IMR-90 (cell line): ENCODE measurements at regions not wholly inside any gene's neighbourhood (a gene's known extent, or its start where the extent isn't known, plus 50 kb on each side); places are given as distances from the start of the nearest gene placed in this dataset.

Experiments
- ATAC-seq: fragments of 200-7000 bp; cut with Tn5 transposase; 2 replicates; pipeline ENCODE4 v1.9.1; 2020; ENCODE audit warnings: low read depth, mild to moderate bottlenecking, moderate library complexity
- BruUV-seq: library from RNA; stranded (reverse); fragments of 400-500 nt; replicated peaks from 2 replicates; lab custom pipeline; 2021; lab: Mats Ljungman, UMichigan
- CTCF ChIA-PET: fragments of 300-600 bp; formaldehyde crosslinking; extraction: SDS; loops from one replicate; lab custom pipeline; 2021; ENCODE audit warnings: antibody characterized with exemption; lab: Yijun Ruan, JAX
- POLR2A ChIA-PET: fragments of 300-600 bp; sonication (Branson Sonifier 250); formaldehyde crosslinking; loops from one replicate; lab custom pipeline; 2022; ENCODE audit warnings: antibody characterized with exemption; ENCODE audit not compliant: unreplicated experiment; lab: Charles Lee
- DNase-seq: peaks from one replicate; pipeline ENCODE4 v3.0.0; 2013
- H2AFZ ChIP-seq: replicated peaks from 2 replicates; pipeline ENCODE3; 2013; ENCODE audit warnings: low read length, mild to moderate bottlenecking; ENCODE audit not compliant: poor library complexity
- H2AK5ac ChIP-seq: 2 replicates; pipeline ENCODE4 v1.6.1; 2013; ENCODE audit warnings: low read depth, low read length, inconsistent platforms
- H2AK9ac ChIP-seq: replicated peaks from 2 replicates; pipeline ENCODE3; 2013; ENCODE audit warnings: mild to moderate bottlenecking, low read depth, low read length, moderate library complexity; ENCODE audit not compliant: poor library complexity
- H2BK120ac ChIP-seq: 2 replicates; pipeline ENCODE4 v1.6.1; 2013; ENCODE audit warnings: low read depth, low read length, inconsistent platforms
- H2BK15ac ChIP-seq: 3 replicates; pipeline ENCODE4 v1.6.1; 2013; ENCODE audit warnings: low read depth, low read length, inconsistent platforms
- H2BK20ac ChIP-seq: 2 replicates; pipeline ENCODE4 v1.6.1; 2013; ENCODE audit warnings: low read depth, mild to moderate bottlenecking, inconsistent platforms, low read length, moderate library complexity
- H2BK5ac ChIP-seq: 2 replicates; pipeline ENCODE4 v1.6.1; 2013; ENCODE audit warnings: mild to moderate bottlenecking, low read depth, low read length, inconsistent platforms; ENCODE audit not compliant: poor library complexity, severe bottlenecking
- H3K14ac ChIP-seq: replicated peaks from 2 replicates; pipeline ENCODE4 v1.6.1; 2013; ENCODE audit warnings: low read depth, low read length, inconsistent platforms
- H3K18ac ChIP-seq: 2 replicates; pipeline ENCODE4 v1.6.1; 2013; ENCODE audit warnings: low read depth, low read length, control low read depth
- H3K23ac ChIP-seq: 2 replicates; pipeline ENCODE4 v1.6.1; 2013; ENCODE audit warnings: low read depth, low read length, inconsistent platforms
- H3K27ac ChIP-seq: 2 replicates; pipeline ENCODE4 v1.5.1; 2013; ENCODE audit warnings: mild to moderate bottlenecking, control low read depth, low read length; ENCODE audit not compliant: insufficient read depth
- H3K27me3 ChIP-seq: 2 replicates; pipeline ENCODE4 v1.6.1; 2013; ENCODE audit warnings: low read length; ENCODE audit not compliant: control insufficient read depth, insufficient read depth
- H3K36me3 ChIP-seq: 2 replicates; pipeline ENCODE4 v1.6.1; 2013; ENCODE audit warnings: low read length, mixed read lengths; ENCODE audit not compliant: control insufficient read depth, insufficient read depth
- H3K4ac ChIP-seq: 2 replicates; pipeline ENCODE4 v1.6.1; 2013; ENCODE audit warnings: low read depth, low read length, inconsistent platforms
- H3K4me1 ChIP-seq: 2 replicates; pipeline ENCODE4 v1.6.1; 2013; ENCODE audit warnings: low read length, mixed read lengths; ENCODE audit not compliant: control insufficient read depth, insufficient read depth
- H3K4me2 ChIP-seq: 2 replicates; pipeline ENCODE4 v1.6.1; 2013; ENCODE audit warnings: low read depth, mild to moderate bottlenecking, control low read depth, low read length, moderate library complexity
- H3K4me3 ChIP-seq: 2 replicates; pipeline ENCODE4 v1.5.1; 2013; ENCODE audit warnings: low read depth, mild to moderate bottlenecking, control low read depth, low read length, moderate library complexity; ENCODE audit not compliant: insufficient read depth
- H3K56ac ChIP-seq: 2 replicates; pipeline ENCODE4 v1.6.1; 2013; ENCODE audit warnings: low read length, inconsistent platforms; ENCODE audit not compliant: insufficient read depth; ENCODE audit errors: extremely low read depth
- H3K79me1 ChIP-seq, 2 experiments: 2 replicates each; pipeline ENCODE4 v1.6.1; 2013; ENCODE audit warnings: low read length in 2 of 2, inconsistent platforms in 1 of 2, low read depth in 1 of 2
- H3K9ac ChIP-seq: 2 replicates; pipeline ENCODE4 v1.6.1; 2013; ENCODE audit warnings: low read depth, low read length, control low read depth
- H3K9me1 ChIP-seq: 2 replicates; pipeline ENCODE4 v1.6.1; 2013; ENCODE audit warnings: low read length, inconsistent platforms; ENCODE audit not compliant: insufficient read depth
- H3K9me3 ChIP-seq: 2 replicates; pipeline ENCODE4 v1.6.1; 2013; ENCODE audit warnings: low read length; ENCODE audit not compliant: control insufficient read depth, insufficient read depth
- H4K20me1 ChIP-seq: 2 replicates; pipeline ENCODE4 v1.6.1; 2013; ENCODE audit warnings: low read length, inconsistent platforms; ENCODE audit not compliant: insufficient read depth
- H4K5ac ChIP-seq: 2 replicates; pipeline ENCODE4 v1.6.1; 2013; ENCODE audit warnings: mild to moderate bottlenecking, low read depth, low read length, control low read depth
- H4K8ac ChIP-seq, 2 experiments: 2 replicates each; pipeline ENCODE4 v1.6.1; 2013; ENCODE audit warnings: low read depth in 2 of 2, low read length in 2 of 2, control low read depth in 1 of 2, inconsistent platforms in 1 of 2
- H4K91ac ChIP-seq: 2 replicates; pipeline ENCODE4 v1.6.1; 2013; ENCODE audit warnings: low read depth, low read length, inconsistent platforms; ENCODE audit not compliant: insufficient read depth
- BHLHE40 ChIP-seq: fragments of 150-350 bp; IDR thresholded peaks from 2 replicates; pipeline ENCODE4 v1.6.1; 2016; ENCODE audit warnings: mild to moderate bottlenecking, low read depth, low read length
- CTCF ChIP-seq: conservative IDR thresholded peaks from 2 replicates; pipeline ENCODE4 v1.5.1; 2012; ENCODE audit warnings: mild to moderate bottlenecking, low read depth, low read length, improper control_type of control experiment
- FOS ChIP-seq: fragments of 150-350 bp; IDR thresholded peaks from 2 replicates; pipeline ENCODE4 v1.6.1; 2016; ENCODE audit warnings: low read depth, low read length
- MAFK ChIP-seq: IDR thresholded peaks from 2 replicates; pipeline ENCODE4 v1.6.1; 2012; ENCODE audit warnings: low read depth, low read length, improper control_type of control experiment
- MAZ ChIP-seq: IDR thresholded peaks from 2 replicates; pipeline ENCODE4 v1.6.1; 2012; ENCODE audit warnings: low read depth, mild to moderate bottlenecking, low read length, improper control_type of control experiment, moderate library complexity, borderline replicate concordance
- MXI1 ChIP-seq: IDR thresholded peaks from 2 replicates; pipeline ENCODE4 v1.6.1; 2012; ENCODE audit warnings: low read depth, mild to moderate bottlenecking, low read length, moderate library complexity, borderline replicate concordance
- NFE2L2 ChIP-seq: fragments of 150-350 bp; IDR thresholded peaks from 2 replicates; pipeline ENCODE4 v1.6.1; 2016; ENCODE audit warnings: low read depth, mild to moderate bottlenecking, low read length
- RCOR1 ChIP-seq: IDR thresholded peaks from 2 replicates; pipeline ENCODE4 v1.6.1; 2012; ENCODE audit warnings: mild to moderate bottlenecking, low read length, improper control_type of control experiment; ENCODE audit not compliant: insufficient replicate concordance
- RFX5 ChIP-seq: IDR thresholded peaks from 2 replicates; pipeline ENCODE4 v1.8.0; 2012; ENCODE audit warnings: low read depth, mild to moderate bottlenecking, low read length, moderate library complexity
- SMC3 ChIP-seq: fragments of 150-350 bp; IDR thresholded peaks from 2 replicates; pipeline ENCODE4 v1.6.1; 2016; ENCODE audit warnings: low read depth, mild to moderate bottlenecking, antibody characterized with exemption, low read length, moderate library complexity
- WGBS, 2 experiments: methylation state at CpG; one replicate each; pipeline versions ENCODE4 v1.1.5 to v1.1.7; 2013; ENCODE audit warnings: missing lambda C conversion rate in 2 of 2; ENCODE audit not compliant: insufficient read length in 1 of 2; ENCODE audit errors: extremely low coverage in 2 of 2; 5-methylcytosine and 5-hydroxymethylcytosine counted together
- dilution Hi-C: fragments of 300-500 bp; cut with HindIII; formaldehyde crosslinking; loops from one replicate; pipeline ENCODE4 v1.14.3; 2018; ENCODE audit warnings: low sequenced_read_pairs; ENCODE audit not compliant: unreplicated experiment
- in situ Hi-C: fragments of 300-500 bp; cut with MboI; formaldehyde crosslinking; loops from 3 replicates; pipeline ENCODE4 v1.14.3; 2019; ENCODE audit warnings: low sequenced_read_pairs, inconsistent platforms, mixed read lengths
- intact Hi-C: fragments of 100-400 bp; cut with micrococcal nuclease; formaldehyde crosslinking; loops from 2 replicates; pipeline ENCODE4 v1.10.0; 2022

- Histone ChIP-seq H2BK15ac (no peak overlapping the region), H3K36me3 (no peaks in the 10 kb centered on the region), H3K79me1 (no peaks in the 10 kb centered on the region), H4K5ac (no peak overlapping the region), H4K91ac (no peak overlapping the region), H3K27ac (no peak overlapping the region), H3K9ac (no peak overlapping the region), H4K8ac (no peak overlapping the region), H3K56ac (no peak overlapping the region), H3K14ac (no peak overlapping the region), H2AFZ (no peak overlapping the region), H3K18ac (no peak overlapping the region), H3K27me3 (no peaks in the 10 kb centered on the region), H3K4me3 (no peak overlapping the region), H3K4ac (no peak overlapping the region), H3K4me2 (no peak overlapping the region), H3K9me1 (no peaks in the 10 kb centered on the region), H2AK5ac (no peak overlapping the region), H3K23ac (no peak overlapping the region), H4K20me1 (no peaks in the 10 kb centered on the region), H3K4me1 (no peaks in the 10 kb centered on the region), H2BK120ac (no peak overlapping the region), H2AK9ac (no peak overlapping the region), H2BK20ac (no peak overlapping the region), H2BK5ac (no peak overlapping the region), H3K9me3 (peaks cover 4% of the 10 kb centered on the region)
- ChIA-PET POLR2A (no interaction called here), CTCF (no interaction called here)
- intact Hi-C loops (no loop called here), in situ Hi-C loops (no loop called here), dilution Hi-C loops (no loop called here)
- no peak for ATAC-seq
- TF ChIP-seq SMC3 = no peak
- no peak for TF ChIP-seq MAZ
- no peak for TF ChIP-seq CTCF
- TF ChIP-seq FOS = no peak
- TF ChIP-seq RCOR1 = no peak
- TF ChIP-seq MAFK = no peak
- no peak for TF ChIP-seq NFE2L2
- no peak for TF ChIP-seq MXI1
- no peak for TF ChIP-seq RFX5
- no peak for TF ChIP-seq BHLHE40
- BruUV-seq = no TSS peak
- no CpG with 5 or more reads among the region's 2 CpGs for WGBS, 2 experiments
- DNase-seq = no peak
These were observed 170.3 kb upstream of the NXPH2 start for GRCh38 chr2:138950486-138950885.
